ENCODE measurements at regions not wholly inside any gene's neighbourhood (a gene's known extent, or its start where the extent isn't known, plus 50 kb on each side); places are given as distances from the start of the nearest gene placed in this dataset.

DNA sequence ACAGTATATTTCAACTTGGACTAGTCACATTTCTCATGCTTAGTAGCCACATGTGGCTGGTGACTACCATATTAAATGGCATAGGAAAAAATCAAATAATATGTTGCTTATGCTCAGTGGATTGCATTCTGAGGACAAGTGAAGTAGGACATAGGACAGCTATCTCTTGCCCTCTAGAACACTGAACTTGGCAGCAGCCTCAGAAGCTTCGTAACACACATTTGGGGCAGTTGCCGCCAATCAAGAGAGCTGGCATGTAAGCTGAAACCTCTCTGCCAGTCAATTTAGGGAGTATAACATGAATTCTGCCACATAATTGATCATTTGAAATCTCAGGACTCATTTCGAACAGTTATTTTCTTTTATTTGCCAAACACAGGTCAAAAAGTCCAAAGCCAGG, 505.5 kb downstream of the MAT2B start:
- DNase-seq (ENCODE audit: low read depth) = no peak

GRCh38 chr5:164012371-164012770, 507.0 kb downstream of the MAT2B start:
- DNase-seq (ENCODE audit: low read depth) = peak; percentile 1

GRCh38 chr5:164013077-164013670, 507.8 kb downstream of the MAT2B start:
- peak; percentile 82 for DNase-seq (ENCODE audit: low read depth)

DNA sequence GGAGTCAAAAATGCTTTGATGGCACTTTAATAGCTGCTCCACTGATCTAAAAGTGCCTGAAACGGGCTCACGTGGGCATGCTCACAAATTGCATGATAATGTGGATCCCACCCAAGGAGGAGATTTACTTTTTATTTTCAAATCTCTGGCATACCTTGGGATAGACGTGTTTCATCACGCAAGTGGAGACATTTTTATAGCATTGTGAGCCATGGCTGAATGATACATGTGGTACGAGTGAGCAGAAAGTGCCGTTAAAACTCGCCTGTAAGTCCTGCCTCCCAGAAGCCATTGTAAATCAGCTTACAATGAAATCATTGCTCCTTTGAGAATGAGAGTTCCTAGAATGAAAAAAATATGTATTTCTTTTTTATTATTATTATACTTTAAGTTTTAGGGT, 514.7 kb downstream of the MAT2B start:
- DNase-seq (ENCODE audit: low read depth) = no peak

DNA sequence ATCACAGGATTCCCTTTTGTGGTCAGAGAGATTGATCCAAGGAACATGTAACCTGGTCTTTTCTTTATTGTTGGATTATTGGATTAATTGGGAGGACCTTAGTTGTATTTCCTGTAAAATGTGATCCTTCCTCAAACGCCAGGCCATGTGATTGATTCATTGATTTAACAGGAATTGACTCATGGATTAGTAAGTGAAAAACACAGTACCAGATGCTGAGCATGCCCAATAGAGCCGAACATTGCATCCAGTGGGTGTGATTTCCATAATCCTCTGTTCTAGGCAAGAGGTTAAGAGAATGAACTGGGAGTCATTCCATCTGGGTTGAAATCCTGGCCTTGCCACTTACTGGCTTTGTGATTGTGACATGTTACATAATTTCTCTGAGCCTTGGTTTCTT, 522.3 kb downstream of the MAT2B start:
- no peak for DNase-seq (ENCODE audit: low read depth)

DNA sequence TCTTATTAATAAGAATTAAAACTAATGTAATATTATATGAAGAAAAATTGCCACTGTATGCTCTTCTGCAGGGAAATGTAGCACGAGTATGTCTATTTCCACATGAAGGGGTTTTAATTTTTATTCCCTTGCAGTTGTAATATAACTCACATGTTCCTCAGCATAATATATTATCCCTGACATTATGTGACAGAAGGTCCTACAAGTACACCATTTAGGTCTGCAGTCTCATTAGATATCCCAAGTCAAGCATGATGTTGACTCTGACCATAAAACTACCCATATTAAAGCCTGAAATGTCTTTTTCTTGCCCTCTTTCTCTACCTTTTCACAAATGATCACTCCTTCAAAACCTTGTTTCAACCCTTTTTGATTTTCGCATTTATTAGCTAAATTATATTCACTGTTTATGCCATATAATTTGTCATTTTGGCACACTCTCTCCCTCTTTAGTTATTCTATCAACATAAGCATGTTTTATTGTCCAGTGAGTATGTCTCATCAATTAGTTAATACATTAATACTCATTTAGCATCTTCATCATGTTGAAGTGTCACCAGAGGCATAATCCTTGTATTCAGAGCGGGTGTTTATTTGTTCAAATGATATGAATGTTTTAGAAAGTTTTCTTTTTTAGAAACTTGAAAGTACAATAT, 532.8 kb downstream of the MAT2B start:
- DNase-seq (ENCODE audit: low read depth) = no peak

- DNase-seq (ENCODE audit: low read depth) = no peak
Observed at GRCh38 chr5:164041105-164041504, 535.7 kb downstream of the MAT2B start.

DNA sequence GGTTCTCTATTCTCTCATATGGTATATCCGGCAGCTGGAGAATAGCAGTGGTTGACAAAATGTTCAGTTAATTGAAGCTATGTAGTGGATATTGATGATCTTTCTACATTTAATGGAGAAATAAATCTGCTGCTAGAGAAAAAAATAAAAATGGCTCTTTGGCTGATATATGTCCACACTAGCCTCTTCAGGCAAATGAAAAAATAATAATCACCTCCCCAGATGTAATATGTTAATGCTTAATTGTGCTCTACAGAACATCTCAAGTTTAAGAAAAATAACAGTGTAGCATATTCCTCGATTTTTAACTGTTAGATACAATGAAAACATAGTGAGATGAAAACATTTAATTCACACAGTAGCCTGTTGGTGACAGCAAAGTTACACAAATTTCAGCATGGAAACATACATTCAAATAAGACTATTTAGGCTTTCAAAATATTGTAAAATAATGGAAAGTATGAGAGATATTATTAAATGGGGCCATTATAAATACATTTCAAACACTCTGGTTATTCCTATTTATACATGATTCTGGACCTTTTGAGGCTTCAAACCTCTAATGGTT, 543.0 kb downstream of the MAT2B start:
- peak; percentile 15 for DNase-seq (ENCODE audit: low read depth)

- peak; percentile 1 for DNase-seq (ENCODE audit: low read depth)
Observed at GRCh38 chr5:164051745-164052144, 546.3 kb downstream of the MAT2B start.

- no peak for DNase-seq (ENCODE audit: low read depth)
Observed at GRCh38 chr5:164052536-164053093, 547.2 kb downstream of the MAT2B start.

DNA sequence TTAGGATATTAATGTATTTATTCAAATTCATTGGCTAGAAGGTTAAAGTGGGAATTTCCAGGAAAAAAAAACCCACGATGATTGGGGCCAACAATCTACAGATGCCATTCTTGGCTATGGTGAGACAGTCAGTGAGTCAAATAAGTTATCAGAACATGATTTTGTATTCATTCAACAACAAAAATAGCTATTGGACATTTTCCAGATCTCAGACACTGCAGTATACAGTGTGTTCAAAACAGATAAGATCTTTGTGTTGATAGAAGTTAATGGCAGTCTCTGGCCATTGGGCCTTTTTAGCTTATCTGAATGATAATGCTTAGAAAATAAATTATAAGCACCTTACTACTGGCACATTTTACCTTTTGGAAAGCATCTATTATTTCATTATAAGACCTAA, 547.7 kb downstream of the MAT2B start:
- no peak for DNase-seq (ENCODE audit: low read depth)

- no peak for DNase-seq (ENCODE audit: low read depth)
Observed at GRCh38 chr5:164054461-164054860, 549.0 kb downstream of the MAT2B start.

GRCh38 chr5:164057121-164057520, 551.7 kb downstream of the MAT2B start:
- no peak for DNase-seq (ENCODE audit: low read depth)

DNA sequence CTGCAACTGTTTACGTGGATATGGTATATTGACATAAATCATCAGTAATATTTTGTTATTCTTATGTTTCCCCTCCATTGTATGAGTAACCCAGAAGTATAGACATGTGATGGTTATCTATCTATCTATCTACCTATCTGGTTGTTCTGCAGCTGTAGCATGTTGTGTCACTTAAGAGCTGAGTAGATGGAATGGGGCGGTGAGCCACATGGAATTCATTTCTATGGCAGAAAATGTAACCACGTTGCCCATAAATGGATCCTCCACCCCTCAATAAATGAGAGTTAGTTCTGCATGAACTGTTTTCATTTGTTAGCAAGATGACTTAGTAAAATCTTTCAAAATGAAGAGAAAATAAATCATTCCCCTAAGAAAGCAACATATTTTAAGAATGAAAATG, 553.2 kb downstream of the MAT2B start:
- no peak for DNase-seq (ENCODE audit: low read depth)

DNA sequence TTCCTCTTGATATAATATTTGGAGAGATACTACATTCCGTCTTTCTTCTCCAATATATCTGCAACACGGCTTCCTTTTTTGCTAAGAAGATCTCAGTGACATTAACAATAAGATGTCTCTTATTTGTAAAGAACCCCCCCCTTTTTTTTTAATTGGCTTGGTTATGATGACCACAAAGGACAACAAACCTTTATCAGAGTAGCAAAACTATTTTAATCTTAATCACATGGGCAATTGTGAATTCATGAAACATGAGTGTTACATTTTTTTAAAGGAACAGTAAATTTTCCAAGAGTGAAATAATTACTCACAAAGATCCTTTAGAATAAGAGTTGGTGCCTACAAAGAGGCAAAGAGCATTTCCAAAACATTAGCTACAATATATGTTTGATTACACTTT, 554.1 kb downstream of the MAT2B start:
- no peak for DNase-seq (ENCODE audit: low read depth)

DNA sequence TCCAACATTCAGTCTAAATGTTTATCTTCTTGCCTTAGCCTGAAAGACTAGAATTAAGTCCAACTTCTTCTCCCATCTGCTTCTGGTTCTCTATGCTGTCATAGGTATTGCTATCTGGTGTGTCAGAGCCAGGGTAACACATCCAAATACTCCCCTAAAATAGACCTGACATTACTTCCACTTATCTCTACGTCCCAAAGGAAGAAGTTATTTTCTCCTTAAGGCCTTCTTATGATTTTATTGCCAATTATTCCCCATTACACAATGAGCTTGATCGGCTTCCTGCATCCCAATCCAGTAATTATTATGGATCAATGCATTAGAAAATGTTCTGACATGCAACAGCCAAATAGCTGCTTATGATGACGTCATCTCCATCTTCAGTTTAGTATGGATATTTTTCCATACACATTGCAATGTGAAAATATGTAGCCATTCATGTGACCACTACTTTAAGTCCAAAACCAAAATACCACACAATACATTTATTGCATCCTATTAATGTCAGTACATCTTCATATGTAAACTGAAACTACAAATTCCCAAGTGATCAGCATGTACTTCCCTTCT, 555.5 kb downstream of the MAT2B start:
- DNase-seq (ENCODE audit: low read depth) = no peak

DNA sequence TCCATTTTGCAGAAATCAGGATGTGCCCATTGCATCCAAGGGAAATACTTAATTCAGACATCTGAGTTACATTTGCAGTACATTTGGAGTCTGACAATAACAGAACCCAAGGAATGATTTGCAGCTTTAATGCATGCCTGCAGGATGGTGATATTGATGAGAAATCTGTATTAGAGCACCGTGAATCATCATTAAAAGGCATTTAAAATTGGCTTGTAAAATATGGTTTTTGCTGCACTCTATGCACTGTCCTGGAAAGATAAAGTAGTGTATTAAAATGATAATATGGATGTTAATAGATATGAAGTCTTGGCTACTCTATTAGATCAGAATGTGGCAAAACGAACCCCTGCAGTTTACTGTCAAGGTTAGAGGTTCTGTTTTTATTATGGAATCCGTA, 556.9 kb downstream of the MAT2B start:
- DNase-seq (ENCODE audit: low read depth) = no peak

DNA sequence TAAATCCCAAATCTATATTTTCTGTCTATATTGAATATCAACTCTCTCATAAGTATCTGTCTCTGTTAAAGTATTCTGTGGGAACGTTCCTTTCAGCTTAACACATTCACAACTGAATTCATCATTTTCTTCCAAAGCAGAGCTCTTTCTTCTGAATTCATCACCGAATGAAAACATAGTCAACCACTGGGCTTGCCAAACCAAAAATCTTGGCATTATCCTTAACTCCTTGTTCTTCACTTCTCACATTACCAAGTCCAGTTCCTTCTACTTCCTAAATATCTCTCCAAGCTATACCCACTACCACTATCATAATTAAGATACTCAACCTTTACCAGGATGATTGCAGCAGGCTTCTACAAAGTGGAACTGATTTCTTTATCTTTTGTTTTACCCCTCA, 559.8 kb downstream of the MAT2B start:
- DNase-seq (ENCODE audit: low read depth) = no peak

DNA sequence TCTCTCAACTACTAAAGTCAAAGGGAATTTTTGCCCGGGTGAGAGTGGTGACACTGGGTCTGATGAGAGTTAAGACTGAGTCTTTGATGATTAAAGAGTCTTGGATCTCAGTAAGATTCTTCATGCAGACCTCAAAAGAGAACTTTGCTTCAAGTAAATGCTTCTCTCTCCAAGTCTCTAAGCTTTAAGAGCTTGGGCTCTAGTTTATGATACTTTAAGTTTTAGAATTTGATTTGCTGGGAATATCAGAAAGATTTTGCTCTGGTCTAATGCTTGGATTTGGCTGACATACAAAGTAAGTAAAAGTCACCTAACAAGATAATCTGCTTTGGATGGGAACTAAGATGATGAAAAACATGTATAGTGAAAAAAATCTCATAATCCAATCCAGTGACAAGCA, 566.3 kb downstream of the MAT2B start:
- DNase-seq (ENCODE audit: low read depth) = no peak

GRCh38 chr5:164073081-164073480, 567.7 kb downstream of the MAT2B start:
- no peak for DNase-seq (ENCODE audit: low read depth)

GRCh38 chr5:164076556-164076955, 571.1 kb downstream of the MAT2B start:
- no peak for DNase-seq (ENCODE audit: low read depth)

- no peak for DNase-seq (ENCODE audit: low read depth)
Observed at GRCh38 chr5:164090358-164090757, 584.9 kb downstream of the MAT2B start.

All from myocyte (in vitro differentiated cells).